ENCODE measurements at regions not wholly inside any gene's neighbourhood (a gene's known extent, or its start where the extent isn't known, plus 50 kb on each side); places are given as distances from the start of the nearest gene placed in this dataset.

DNA sequence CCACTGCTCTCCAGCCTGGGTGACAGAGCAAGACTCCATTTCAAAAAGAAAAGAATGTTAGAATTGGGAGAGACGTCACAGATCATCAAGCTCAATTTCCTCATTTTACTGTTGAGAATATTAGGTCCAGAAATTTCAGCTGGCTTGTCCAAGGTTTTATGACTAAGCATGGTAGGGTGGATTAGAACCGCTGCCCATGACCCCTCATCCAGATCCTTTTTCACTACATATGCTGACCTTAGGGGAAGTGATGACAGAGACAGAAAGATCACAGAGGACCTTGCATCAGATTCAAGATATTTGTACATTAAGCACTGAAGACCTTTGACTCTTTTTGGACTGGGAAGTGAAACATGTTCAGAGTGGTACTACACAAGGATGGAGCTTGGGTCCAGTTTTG, 134.5 kb downstream of the ADAMTS15 start:
- DNase-seq: no peak
- 64 to 90% methylated on average over 2 of the region's 2 CpGs for WGBS, 2 donors
- TF ChIP-seq, protein P1, sequence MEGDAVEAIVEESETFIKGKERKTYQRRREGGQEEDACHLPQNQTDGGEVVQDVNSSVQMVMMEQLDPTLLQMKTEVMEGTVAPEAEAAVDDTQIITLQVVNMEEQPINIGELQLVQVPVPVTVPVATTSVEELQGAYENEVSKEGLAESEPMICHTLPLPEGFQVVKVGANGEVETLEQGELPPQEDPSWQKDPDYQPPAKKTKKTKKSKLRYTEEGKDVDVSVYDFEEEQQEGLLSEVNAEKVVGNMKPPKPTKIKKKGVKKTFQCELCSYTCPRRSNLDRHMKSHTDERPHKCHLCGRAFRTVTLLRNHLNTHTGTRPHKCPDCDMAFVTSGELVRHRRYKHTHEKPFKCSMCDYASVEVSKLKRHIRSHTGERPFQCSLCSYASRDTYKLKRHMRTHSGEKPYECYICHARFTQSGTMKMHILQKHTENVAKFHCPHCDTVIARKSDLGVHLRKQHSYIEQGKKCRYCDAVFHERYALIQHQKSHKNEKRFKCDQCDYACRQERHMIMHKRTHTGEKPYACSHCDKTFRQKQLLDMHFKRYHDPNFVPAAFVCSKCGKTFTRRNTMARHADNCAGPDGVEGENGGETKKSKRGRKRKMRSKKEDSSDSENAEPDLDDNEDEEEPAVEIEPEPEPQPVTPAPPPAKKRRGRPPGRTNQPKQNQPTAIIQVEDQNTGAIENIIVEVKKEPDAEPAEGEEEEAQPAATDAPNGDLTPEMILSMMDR (IDR thresholded peaks at IDR 0.05): no peak
- TF ChIP-seq POLR2A (IDR thresholded peaks at IDR 0.05): no peak
- H3K27ac ChIP-seq: no peak overlapping the region
- no peak for ATAC-seq
- H3K27me3 ChIP-seq: no peaks in the 10 kb centered on the region
- H3K9me3 ChIP-seq: no peaks in the 10 kb centered on the region
- H3K4me1 ChIP-seq: no peaks in the 10 kb centered on the region
- no peak overlapping the region for H3K4me3 ChIP-seq
- H3K36me3 ChIP-seq (replicated peaks in 1 of 2; ENCODE audit: insufficient read depth in 1 of 2, low read depth in 2 of 2): no peaks in the 10 kb centered on the region
- intact Hi-C loops (cut with DNase I): no loop called here

DNA sequence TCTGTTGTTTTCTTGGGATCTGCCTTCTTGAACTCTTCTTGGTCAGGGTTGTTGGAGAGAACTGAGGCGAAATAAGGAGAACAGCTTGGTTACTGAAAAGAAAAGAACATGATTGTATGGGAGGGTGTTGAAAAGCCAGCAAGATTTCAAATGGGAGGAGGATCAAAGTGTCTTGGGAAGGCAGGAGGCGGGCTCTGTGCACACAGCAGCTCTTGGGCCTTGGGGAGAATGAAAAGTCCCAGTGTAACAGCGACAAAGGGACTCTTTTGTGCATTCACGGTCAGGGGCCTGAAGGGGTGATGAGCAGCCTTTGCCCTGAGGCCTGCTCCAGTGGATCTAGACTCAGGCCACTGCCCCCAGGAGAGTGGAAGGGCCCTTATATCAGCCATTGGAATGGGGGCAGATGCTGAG, 135.4 kb downstream of the ADAMTS15 start:
- TF ChIP-seq, protein P1 (IDR thresholded peaks at IDR 0.05): no peak
- TF ChIP-seq POLR2A (IDR thresholded peaks at IDR 0.05): no peak
- DNase-seq (no peak), ATAC-seq (no peak)
- intact Hi-C loops (cut with DNase I): no loop called here
- no peaks in the 10 kb centered on the region for H3K36me3 ChIP-seq (replicated peaks in 1 of 2; ENCODE audit: insufficient read depth in 1 of 2, low read depth in 2 of 2)
- H3K4me3 ChIP-seq: no peak overlapping the region
- no peaks in the 10 kb centered on the region for H3K9me3 ChIP-seq
- H3K27me3 ChIP-seq: no peaks in the 10 kb centered on the region
- H3K4me1 ChIP-seq: no peaks in the 10 kb centered on the region
- 72 to 83% methylated on average over 4 of the region's 4 CpGs for WGBS, 2 donors
- no peak overlapping the region for H3K27ac ChIP-seq

DNA sequence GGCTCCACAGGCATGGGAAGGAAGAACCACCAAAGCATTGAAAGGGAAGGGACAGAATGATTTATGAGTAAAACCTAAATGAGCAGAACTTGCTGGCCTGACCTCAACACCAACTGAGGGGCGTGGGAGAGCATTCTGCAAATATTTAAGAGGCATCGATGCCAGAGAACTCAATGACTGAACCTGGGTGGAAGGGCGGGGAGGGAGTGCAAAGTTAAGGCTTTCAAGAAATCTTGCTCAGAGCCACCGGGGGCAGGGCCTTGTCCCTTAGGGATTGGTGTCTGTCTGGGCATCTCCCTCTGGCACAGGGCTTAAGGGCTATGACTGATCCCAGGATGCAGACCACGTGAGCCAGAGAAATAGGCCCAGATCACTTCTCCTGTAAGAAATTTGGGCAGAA, 137.1 kb downstream of the ADAMTS15 start:
- DNase-seq: no peak
- H3K27me3 ChIP-seq: no peaks in the 10 kb centered on the region
- no peak overlapping the region for H3K27ac ChIP-seq
- H3K9me3 ChIP-seq: no peaks in the 10 kb centered on the region
- no peaks in the 10 kb centered on the region for H3K4me1 ChIP-seq
- TF ChIP-seq, protein P1 (IDR thresholded peaks at IDR 0.05): no peak
- no peak for TF ChIP-seq POLR2A (IDR thresholded peaks at IDR 0.05)
- ATAC-seq: no peak
- no peaks in the 10 kb centered on the region for H3K36me3 ChIP-seq (replicated peaks in 1 of 2; ENCODE audit: insufficient read depth in 1 of 2, low read depth in 2 of 2)
- intact Hi-C loops (cut with DNase I): no loop called here
- 53 to 82% methylated on average over 5 of the region's 5 CpGs for WGBS, 2 donors
- no peak overlapping the region for H3K4me3 ChIP-seq

DNA sequence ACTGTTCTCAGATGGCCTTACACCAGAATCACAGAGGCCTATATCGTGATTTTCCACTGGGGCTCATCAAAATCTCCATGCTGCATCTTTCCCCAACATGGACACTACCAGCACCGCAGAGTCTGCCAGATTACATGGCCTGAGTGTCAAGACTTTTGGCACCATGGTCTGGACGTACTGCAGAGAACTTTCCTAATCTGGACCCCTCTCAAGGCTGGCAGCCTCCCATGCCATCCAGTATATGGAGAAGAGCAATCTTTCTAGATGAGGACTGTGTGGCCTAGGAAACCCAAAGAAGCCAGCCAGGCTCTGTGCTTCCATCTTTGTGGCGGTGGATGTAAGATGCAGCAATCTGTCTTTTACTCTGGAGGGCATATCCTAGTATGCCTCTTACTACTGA, 139.2 kb downstream of the ADAMTS15 start:
- WGBS, 2 donors: 64 to 78% methylated on average over 4 of the region's 4 CpGs
- Histone ChIP-seq H3K36me3 (replicated peaks in 1 of 2; ENCODE audit: insufficient read depth in 1 of 2, low read depth in 2 of 2) (no peaks in the 10 kb centered on the region), H3K27ac (no peak overlapping the region), H3K4me3 (no peak overlapping the region), H3K9me3 (no peaks in the 10 kb centered on the region), H3K27me3 (no peaks in the 10 kb centered on the region), H3K4me1 (no peaks in the 10 kb centered on the region)
- TF ChIP-seq, protein P1 (IDR thresholded peaks at IDR 0.05): no peak
- TF ChIP-seq POLR2A (IDR thresholded peaks at IDR 0.05): no peak
- intact Hi-C loops (cut with DNase I): no loop called here
- DNase-seq (no peak), ATAC-seq (no peak)

DNA sequence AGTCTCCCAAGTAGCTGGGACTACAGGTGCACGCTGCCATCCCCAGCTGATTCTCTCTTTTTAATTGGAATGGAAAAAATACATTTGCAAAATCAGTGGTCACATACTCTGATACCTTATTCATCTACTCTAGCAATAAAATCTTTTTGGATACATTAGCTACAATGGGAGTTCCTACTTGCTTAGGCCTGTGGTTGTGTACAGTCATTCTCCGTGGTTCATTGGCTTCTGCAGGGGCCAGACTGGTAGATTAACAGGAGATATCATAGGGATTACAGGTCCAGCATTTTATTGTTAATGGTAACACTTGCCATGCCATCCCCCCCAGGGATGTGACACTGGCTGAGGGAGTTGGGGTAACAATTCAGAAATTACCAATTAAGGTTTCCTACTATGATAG, 140.0 kb downstream of the ADAMTS15 start:
- TF ChIP-seq POLR2A (IDR thresholded peaks at IDR 0.05): no peak
- TF ChIP-seq, protein P1 (IDR thresholded peaks at IDR 0.05): no peak
- Histone ChIP-seq H3K4me3 (no peak overlapping the region), H3K4me1 (no peaks in the 10 kb centered on the region), H3K27ac (no peak overlapping the region), H3K27me3 (no peaks in the 10 kb centered on the region), H3K9me3 (no peaks in the 10 kb centered on the region), H3K36me3 (replicated peaks in 1 of 2; ENCODE audit: insufficient read depth in 1 of 2, low read depth in 2 of 2) (no peaks in the 10 kb centered on the region)
- 88 to 94% methylated on average over 2 of the region's 2 CpGs for WGBS, 2 donors
- no peak for ATAC-seq
- intact Hi-C loops (cut with DNase I): no loop called here
- no peak for DNase-seq
